Astrocyte of the hippocampus (primary cell): ENCODE measurements at regions not wholly inside any gene's neighbourhood (a gene's known extent, or its start where the extent isn't known, plus 50 kb on each side); places are given as distances from the start of the nearest gene placed in this dataset.

Source experiments
- DNase-seq: peaks from one replicate; pipeline ENCODE4 v3.0.0; 2011; ENCODE audit warnings: low read depth, low spot score

DNA sequence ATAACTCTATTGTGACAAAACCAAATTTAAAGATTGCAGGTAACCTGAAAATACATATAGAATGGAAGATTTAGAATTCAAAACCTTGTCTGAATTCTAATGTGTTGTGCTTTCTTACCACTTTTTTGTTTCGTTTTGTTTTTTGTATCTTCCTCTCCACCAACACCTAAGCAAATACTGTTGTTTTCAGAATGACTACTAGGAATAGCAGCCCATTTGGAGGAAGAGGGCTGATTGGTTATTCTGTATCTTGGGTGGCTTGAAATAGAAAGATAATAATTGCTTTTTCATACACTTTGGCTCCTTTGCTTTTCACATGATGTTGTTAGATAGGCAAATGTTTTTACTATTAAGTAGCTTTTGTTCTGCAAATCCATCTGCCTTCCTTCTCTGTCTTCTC, 61.0 kb upstream of the LRRC7 start:
- no peak for DNase-seq

- no peak for DNase-seq
Measured at GRCh38 chr1:69510026-69510425, 57.7 kb upstream of the LRRC7 start.

DNA sequence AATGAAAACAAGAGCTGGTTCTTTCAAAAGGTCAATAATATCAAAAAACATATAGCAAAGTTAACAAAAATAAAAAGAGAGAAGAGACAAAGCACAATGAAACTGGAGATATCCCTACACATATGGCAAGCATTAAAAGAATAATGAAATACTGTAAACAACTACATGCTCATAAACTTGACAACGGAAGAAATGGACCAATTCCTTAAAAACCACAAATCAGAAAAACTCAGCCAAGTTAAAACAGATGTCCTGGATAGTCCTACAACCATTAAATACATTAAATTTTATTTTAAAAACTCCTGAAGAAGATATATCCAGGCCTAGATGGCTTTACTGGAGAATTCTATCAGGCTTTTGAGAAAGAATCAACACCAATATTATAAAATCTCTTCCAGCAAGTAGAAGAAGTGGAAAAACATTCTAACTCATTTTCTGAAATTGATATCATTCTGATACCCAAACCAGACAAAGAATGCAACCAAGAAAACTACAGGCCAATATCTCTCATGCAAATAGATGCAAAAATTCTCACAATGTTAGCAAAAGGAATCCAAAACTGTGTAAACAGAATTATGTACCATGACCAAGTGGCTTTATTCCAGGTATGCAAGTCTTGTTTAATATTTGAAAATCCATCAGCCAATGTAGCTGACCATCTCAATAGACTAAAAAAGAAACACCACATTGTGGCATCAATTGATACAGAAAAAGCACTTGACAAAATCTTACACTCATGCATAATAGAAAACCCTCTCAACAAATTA, 56.1 kb upstream of the LRRC7 start:
- no peak for DNase-seq

- peak; percentile 16 for DNase-seq
Measured at GRCh38 chr1:69513601-69514000, 54.1 kb upstream of the LRRC7 start.
